ENCODE measurements at regions not wholly inside any gene's neighbourhood (a gene's known extent, or its start where the extent isn't known, plus 50 kb on each side); places are given as distances from the start of the nearest gene placed in this dataset.

DNA sequence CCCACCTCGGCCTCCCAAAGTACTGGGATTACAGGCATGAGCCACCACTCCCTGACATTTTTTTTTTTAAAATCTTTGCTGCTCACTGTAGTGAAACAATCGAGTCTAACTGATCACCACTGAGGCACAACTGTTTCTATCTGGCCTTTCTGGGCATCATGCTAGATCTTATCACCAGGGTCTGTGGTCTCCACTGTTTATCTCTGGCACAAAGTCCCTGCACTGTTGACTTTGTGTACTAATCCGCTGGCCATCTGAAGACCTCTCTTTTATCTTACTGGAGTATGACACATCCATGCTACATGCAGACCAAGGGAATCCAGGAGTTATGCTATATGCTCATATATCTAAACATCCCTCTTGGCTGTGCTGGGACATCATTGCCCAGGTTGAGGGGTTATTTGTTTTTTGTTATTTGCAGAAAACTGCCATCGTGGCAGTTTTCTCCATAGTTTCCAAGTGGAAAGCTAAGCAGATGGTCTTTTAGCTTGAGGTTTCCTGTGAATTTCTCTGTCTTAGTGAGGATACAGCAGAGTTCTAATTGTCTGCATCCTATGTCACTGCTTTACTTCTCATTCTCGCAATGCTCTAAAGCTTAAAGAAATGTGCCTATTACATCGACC is 456.9 kb downstream of the CCER1 start:
- TF ChIP-seq CTCF (IDR thresholded peaks at IDR 0.05; ENCODE audit: low read depth, low read length, poor library complexity, severe bottlenecking) (no peak), EZH2phosphoT487 (IDR thresholded peaks at IDR 0.05; ENCODE audit: borderline replicate concordance, low read length) (no peak)
